GM12878 (cell line): ENCODE measurements at regions not wholly inside any gene's neighbourhood (a gene's known extent, or its start where the extent isn't known, plus 50 kb on each side); places are given as distances from the start of the nearest gene placed in this dataset.

Experiments used
- PRDM15 ChIP-seq: fragments of 450-650 bp; formaldehyde crosslinking; IDR thresholded peaks from 2 replicates; pipeline ENCODE4 v1.4.0; 2020; ENCODE audit warnings: mild to moderate bottlenecking, moderate library complexity
- ZBTB40 ChIP-seq: fragments of 450-650 bp; IDR thresholded peaks from 2 replicates; pipeline ENCODE4 v1.6.1; 2016; ENCODE audit warnings: mild to moderate bottlenecking, moderate library complexity, borderline replicate concordance

DNA sequence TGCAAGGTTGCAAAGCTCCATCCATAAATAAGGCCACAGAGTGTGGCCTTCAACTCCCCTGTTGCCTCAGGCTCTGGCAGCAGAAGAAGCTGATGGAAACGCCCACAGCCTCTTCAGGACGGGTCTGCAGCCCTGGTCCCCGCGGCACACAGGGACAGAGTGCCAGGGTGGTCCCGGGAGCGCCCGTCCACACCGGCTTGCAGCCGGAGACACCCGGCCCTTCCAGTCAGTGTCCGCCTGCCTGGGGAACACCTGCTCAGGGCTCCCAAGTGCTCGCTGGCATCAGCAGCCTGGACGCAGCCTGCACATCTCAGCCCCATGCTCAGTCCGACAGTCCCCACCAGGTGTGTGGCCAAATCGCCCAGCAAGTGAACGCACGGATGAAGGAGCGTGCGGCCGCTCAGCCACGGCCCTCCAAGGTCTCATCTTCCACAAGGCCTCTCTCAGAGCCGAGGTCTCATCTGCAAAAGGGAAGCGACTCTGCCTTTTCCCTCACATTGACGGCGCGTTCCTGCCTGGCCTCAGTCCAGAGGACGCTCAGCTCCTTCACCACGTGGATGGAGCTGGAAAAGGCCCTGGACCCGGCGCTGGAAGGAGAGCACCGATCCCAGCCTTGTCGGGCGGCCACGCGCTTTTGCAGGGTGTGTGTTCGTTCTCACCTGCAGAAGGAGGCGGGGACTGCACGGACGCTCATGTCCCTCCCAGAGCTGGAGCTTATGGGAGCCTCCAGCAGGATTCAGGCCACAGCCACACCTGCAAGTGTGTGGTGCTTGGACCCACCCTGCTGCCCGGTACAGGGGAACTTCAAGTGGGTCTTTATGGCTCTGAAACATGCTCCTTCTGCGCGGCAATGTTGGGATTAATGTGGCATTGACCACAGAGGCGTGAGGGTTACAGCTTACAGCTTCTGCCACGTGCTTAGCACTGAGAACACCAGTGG lies 180.4 kb downstream of the DLL1 start (continued):
- no peak for TF ChIP-seq PRDM15 (CRISPR knock-in tag)
- no peak for TF ChIP-seq ZBTB40
